ENCODE measurements at regions not wholly inside any gene's neighbourhood (a gene's known extent, or its start where the extent isn't known, plus 50 kb on each side); places are given as distances from the start of the nearest gene placed in this dataset.

- no peak for DNase-seq
- no peak overlapping the region for H3K4me2 ChIP-seq
- no peaks in the 10 kb centered on the region for H4K20me1 ChIP-seq (ENCODE audit: insufficient read depth)
- no peak overlapping the region for H3K4me3 ChIP-seq (ENCODE audit: low read depth in 2 of 2, low read length in 1 of 2)
- ChIA-PET POLR2A (no interaction called here), CTCF (no interaction called here)
- 0% methylated on average over 2 of the region's 2 CpGs for WGBS (ENCODE audit: low lambda C conversion rate)
- no peaks in the 10 kb centered on the region for H3K79me2 ChIP-seq (ENCODE audit: insufficient read depth)
- no peaks in the 10 kb centered on the region for H3F3A ChIP-seq (replicated peaks; ENCODE audit: insufficient read depth)
- no peak overlapping the region for H3K9ac ChIP-seq
- no peaks in the 10 kb centered on the region for H3K4me1 ChIP-seq (ENCODE audit: control insufficient read depth in 1 of 2, insufficient read depth in 2 of 2, low read depth in 1 of 2, low read length in 1 of 2)
- H2AFZ ChIP-seq (ENCODE audit: low read depth) = no peak overlapping the region
- no peaks in the 10 kb centered on the region for H3K9me3 ChIP-seq
- H3K36me3 ChIP-seq (replicated peaks in 1 of 2; ENCODE audit: control insufficient read depth in 1 of 2, insufficient read depth in 2 of 2, low read length in 1 of 2) = no peaks in the 10 kb centered on the region
- TF ChIP-seq, protein P1, sequence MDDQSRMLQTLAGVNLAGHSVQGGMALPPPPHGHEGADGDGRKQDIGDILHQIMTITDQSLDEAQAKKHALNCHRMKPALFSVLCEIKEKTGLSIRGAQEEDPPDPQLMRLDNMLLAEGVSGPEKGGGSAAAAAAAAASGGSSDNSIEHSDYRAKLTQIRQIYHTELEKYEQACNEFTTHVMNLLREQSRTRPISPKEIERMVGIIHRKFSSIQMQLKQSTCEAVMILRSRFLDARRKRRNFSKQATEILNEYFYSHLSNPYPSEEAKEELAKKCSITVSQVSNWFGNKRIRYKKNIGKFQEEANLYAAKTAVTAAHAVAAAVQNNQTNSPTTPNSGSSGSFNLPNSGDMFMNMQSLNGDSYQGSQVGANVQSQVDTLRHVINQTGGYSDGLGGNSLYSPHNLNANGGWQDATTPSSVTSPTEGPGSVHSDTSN (IDR thresholded peaks at IDR 0.05) = no peak
- TF ChIP-seq RCOR1 (IDR thresholded peaks at IDR 0.05; ENCODE audit: low read length) = no peak
- no peak for TF ChIP-seq MXI1 (IDR thresholded peaks at IDR 0.05; ENCODE audit: low read depth, low read length)
- no peak for TF ChIP-seq NFIC (IDR thresholded peaks at IDR 0.05; ENCODE audit: borderline replicate concordance)
- TF ChIP-seq GATA2 (CRISPR knock-in tag; IDR thresholded peaks at IDR 0.05) = no peak
- no peaks in the 10 kb centered on the region for H3K27me3 ChIP-seq (ENCODE audit: insufficient read depth)
- no peaks in the 10 kb centered on the region for H3K9me2 ChIP-seq
- H3K27ac ChIP-seq (ENCODE audit: low read depth in 2 of 2, low read length in 1 of 2) = no peak overlapping the region
Measured at GRCh38 chrX:66863721-66864120, 224.8 kb upstream of the EDA2R start.

- ChIA-PET POLR2A (no interaction called here), CTCF (no interaction called here)
- Histone ChIP-seq H2AFZ (ENCODE audit: low read depth) (no peak overlapping the region), H4K20me1 (ENCODE audit: insufficient read depth) (no peaks in the 10 kb centered on the region), H3K4me2 (no peak overlapping the region), H3K4me3 (ENCODE audit: low read depth in 2 of 2, low read length in 1 of 2) (no peak overlapping the region), H3K4me1 (ENCODE audit: control insufficient read depth in 1 of 2, insufficient read depth in 2 of 2, low read depth in 1 of 2, low read length in 1 of 2) (no peaks in the 10 kb centered on the region), H3F3A (replicated peaks; ENCODE audit: insufficient read depth) (no peaks in the 10 kb centered on the region), H3K79me2 (ENCODE audit: insufficient read depth) (no peaks in the 10 kb centered on the region), H3K9ac (no peak overlapping the region), H3K9me3 (no peaks in the 10 kb centered on the region), H3K27ac (ENCODE audit: low read depth in 2 of 2, low read length in 1 of 2) (no peak overlapping the region), H3K36me3 (replicated peaks in 1 of 2; ENCODE audit: control insufficient read depth in 1 of 2, insufficient read depth in 2 of 2, low read length in 1 of 2) (no peaks in the 10 kb centered on the region), H3K9me2 (no peaks in the 10 kb centered on the region), H3K27me3 (ENCODE audit: insufficient read depth) (no peaks in the 10 kb centered on the region)
- DNase-seq = no peak
- no peak for TF ChIP-seq USF2 (IDR thresholded peaks at IDR 0.05; ENCODE audit: borderline replicate concordance, low read depth, low read length)
- TF ChIP-seq FOXJ3 (CRISPR knock-in tag; IDR thresholded peaks at IDR 0.05) = no peak
- TF ChIP-seq RFX5 (IDR thresholded peaks at IDR 0.05; ENCODE audit: low read length) = no peak
- TF ChIP-seq ELF1 (IDR thresholded peaks at IDR 0.05) = no peak
- TF ChIP-seq NRF1 (IDR thresholded peaks at IDR 0.05; ENCODE audit: low read depth, low read length) = no peak
- TF ChIP-seq IRF3 (IDR thresholded peaks at IDR 0.05; ENCODE audit: low read depth, low read length) = no peak
- no peak for TF ChIP-seq JUND (IDR thresholded peaks at IDR 0.05)
- TF ChIP-seq EZH2phosphoT487 (IDR thresholded peaks at IDR 0.05; ENCODE audit: borderline replicate concordance, low read depth) = no peak
- TF ChIP-seq, protein P2, sequence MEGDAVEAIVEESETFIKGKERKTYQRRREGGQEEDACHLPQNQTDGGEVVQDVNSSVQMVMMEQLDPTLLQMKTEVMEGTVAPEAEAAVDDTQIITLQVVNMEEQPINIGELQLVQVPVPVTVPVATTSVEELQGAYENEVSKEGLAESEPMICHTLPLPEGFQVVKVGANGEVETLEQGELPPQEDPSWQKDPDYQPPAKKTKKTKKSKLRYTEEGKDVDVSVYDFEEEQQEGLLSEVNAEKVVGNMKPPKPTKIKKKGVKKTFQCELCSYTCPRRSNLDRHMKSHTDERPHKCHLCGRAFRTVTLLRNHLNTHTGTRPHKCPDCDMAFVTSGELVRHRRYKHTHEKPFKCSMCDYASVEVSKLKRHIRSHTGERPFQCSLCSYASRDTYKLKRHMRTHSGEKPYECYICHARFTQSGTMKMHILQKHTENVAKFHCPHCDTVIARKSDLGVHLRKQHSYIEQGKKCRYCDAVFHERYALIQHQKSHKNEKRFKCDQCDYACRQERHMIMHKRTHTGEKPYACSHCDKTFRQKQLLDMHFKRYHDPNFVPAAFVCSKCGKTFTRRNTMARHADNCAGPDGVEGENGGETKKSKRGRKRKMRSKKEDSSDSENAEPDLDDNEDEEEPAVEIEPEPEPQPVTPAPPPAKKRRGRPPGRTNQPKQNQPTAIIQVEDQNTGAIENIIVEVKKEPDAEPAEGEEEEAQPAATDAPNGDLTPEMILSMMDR (IDR thresholded peaks at IDR 0.05) = no peak
- no peak for TF ChIP-seq TEAD4 (IDR thresholded peaks at IDR 0.05; ENCODE audit: borderline replicate concordance, insufficient read depth)
- no peak for TF ChIP-seq TCF12 (IDR thresholded peaks at IDR 0.05)
- 0% methylated on average over 1 of the region's 1 CpG for WGBS (ENCODE audit: low lambda C conversion rate)
Measured at GRCh38 chrX:66833426-66833825, 194.5 kb upstream of the EDA2R start.

Measured in SK-N-SH (cell line).